ENCODE measurements at regions not wholly inside any gene's neighbourhood (a gene's known extent, or its start where the extent isn't known, plus 50 kb on each side); places are given as distances from the start of the nearest gene placed in this dataset.
"Not testable (repeated sequence)": the region's sequence is repeated elsewhere in the genome, so short reads cannot be mapped to it uniquely, and the experiment has no call there.

DNA sequence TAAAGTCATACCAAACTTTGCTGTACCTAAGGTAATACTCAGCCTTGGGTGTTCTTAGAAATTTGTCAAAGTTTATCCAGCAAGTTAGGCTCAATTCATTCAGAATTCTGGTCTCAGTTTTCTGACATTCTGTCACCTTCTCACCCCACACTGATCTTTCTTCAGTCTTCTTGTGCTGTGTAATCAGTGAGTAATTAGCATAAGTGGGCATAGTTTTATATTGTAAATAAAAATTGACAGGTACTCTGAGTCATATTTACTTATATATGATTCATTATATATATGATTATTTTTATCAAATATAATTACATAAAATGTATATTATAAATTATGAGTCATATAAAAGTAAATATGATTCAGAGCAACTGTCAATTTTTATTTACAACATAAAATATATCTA, 170.9 kb upstream of the MAGI2 start:
- no peak for DNase-seq (ENCODE audit: low read depth)

DNA sequence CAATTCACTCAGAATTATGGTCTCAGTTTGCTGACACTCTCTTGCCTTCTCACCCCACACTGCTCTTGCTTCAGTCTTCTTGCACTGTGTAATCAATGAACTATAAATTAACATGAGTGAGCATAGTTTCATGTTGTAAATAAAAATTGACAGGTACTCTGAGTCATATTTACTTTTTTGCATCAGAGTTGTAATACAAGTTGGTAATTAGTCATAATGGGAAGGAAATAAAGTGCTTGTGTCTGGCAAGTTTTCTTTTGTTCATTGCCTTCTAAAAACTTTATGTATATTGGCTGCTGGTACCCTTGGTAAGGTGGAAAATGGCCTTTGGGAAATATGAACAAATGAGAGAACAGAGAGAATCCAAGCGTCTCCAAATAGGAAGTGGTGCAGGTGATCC, 169.3 kb upstream of the MAGI2 start:
- no peak for DNase-seq (ENCODE audit: low read depth)

DNA sequence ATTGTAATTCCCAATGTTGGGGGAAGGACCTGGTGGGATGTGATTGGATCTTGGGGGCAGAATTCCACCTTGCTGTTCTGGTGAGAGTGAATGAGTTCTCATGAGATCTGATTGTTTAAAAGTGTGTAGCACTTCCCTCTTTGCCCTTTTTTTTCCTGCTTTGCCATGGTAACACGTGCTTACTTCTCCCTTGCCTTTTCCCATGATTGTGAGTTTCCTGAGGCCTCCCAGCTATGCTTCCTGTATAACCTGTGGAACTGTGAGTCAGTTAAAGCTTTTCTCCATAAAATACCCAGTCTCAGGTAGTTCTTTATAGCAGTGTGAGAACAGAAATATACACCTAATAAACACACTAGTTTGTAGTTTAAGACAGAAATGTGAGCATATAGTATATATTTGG, 166.8 kb upstream of the MAGI2 start:
- DNase-seq (ENCODE audit: low read depth): no peak

DNA sequence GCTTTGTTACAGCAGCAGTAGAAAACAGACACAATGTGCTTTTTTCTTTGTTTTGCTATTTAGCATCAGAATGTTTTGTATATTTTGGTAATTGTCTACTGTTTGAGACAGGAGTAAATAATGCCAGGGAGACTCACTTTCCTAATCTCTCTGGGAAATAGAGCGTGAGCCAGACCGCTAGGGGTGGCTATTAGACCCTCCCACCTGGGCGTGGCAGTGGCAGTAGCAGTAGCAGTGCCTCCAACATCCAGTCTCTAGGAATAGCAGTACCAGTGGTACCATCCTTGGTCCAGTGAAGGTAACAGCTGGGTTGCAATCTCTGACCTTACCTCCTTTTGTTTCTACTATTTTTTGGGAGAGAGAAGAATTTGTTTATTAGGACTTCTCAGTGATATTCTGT, 165.7 kb upstream of the MAGI2 start:
- DNase-seq (ENCODE audit: low read depth): no peak

DNA sequence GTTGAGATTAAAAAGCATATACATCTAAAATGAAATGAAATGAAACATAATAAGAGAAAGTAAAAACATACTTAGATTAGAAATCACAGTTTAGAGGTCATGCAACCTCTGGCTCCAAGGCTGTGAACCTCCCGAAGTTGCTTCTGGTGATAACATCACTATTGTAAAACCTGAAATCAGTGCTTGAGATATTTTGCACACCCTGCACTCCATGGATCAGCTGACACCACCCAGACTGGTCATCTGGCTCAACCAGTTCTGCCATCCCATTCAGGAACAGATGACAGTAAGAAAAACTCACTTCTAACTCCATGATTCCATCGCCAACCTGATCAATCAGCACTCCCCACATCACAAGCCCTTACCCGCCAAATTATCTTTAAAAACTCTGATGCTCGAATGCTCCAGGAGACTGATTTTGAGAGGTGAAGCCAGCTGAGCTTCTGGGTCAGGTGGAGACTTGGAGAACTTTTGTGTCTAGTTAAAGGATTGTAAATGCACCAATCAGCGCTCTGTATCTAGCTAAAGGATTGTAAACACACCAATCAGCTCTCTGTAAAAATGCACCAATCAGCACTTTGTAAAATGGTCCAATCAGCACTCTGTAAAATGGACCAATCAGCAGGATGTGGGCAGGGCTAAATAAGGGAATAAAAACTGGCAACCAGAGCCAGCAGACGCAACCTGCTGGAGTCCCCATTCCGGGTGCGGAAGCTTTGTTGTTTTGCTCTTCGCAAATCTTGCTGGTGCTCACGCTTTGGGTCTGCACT, 162.6 kb upstream of the MAGI2 start:
- DNase-seq (ENCODE audit: low read depth): no peak

DNA sequence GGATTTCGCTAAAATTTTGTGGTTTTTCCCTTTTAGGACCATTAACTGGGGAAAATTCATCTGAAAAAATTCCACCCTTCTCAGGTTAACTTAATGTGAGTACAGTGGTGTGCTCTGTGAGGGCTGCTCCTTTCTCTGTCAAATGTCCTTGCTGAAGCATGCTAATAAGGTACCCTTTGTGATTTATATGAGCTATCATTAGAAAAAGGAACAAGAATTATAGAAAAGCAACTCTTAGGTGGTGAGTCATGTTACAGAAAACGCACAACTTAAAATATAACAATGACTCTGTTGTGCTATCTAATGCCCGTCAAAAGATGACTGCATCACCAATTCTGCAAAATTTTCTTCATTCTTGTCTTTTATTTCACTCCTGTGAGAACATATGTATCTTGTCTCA, 162.0 kb upstream of the MAGI2 start:
- DNase-seq (ENCODE audit: low read depth): no peak

DNA sequence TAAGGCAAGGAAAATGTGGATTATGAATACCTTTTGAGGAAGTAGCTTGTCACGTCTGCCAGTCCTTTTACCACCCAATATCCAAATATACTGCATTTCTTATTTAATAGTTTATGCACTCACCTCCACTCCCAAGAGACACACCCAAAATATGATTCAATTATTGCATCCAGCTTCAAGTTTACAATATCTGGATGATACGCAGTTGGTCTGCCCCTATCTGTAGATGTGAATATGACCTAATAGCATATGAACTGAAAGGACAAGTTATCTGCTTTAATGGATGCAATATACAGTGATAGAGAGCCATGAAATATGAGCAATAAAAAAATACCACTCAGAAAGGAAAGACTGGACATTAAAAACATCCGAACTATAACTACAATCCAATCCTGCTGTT, 159.4 kb upstream of the MAGI2 start:
- no peak for DNase-seq (ENCODE audit: low read depth)

DNA sequence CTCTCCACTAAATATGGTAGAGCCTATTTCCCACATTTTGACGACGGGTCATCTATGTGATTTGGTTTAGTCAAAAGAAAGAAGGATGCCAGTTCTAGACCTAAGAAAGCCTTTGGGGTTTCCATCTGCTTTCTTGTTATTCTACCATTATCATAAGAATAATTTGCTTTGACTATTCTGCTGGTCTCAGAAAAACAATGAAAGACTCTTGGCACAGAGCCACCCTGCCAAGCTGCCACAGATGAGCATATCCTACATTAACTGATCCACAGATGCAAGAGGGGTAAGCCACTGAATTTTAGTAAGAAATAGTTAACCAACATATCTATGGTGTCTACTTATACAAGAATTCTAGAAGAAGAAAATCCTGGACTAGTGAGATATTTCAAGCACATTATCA, 158.6 kb upstream of the MAGI2 start:
- no peak for DNase-seq (ENCODE audit: low read depth)

DNA sequence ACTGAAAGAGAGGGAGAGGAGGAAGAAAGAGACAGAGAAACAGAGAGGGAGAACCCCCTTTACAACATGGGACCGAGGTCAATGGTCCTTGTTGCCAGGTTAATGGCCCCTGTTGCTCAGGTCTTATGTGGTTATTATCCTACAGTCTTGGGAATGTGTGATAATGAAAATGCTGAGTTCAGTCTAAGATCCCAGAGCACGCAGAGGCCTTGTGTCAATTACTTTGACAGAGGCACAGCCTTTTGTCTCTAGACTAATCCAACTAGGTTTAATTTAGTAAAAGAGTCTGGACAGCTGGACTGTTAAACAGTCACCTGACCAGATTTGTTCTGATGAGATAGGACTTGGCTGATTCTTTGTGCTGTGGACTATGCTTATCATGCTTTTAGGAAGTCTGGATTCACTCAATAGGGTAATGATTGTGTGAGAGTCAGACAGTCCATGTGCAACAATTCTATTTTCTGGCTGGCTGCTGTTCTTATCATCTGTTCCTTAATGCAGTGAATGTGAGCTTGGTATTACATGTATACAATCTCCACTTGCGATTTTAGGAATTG, 157.4 kb upstream of the MAGI2 start:
- DNase-seq (ENCODE audit: low read depth): no peak

DNA sequence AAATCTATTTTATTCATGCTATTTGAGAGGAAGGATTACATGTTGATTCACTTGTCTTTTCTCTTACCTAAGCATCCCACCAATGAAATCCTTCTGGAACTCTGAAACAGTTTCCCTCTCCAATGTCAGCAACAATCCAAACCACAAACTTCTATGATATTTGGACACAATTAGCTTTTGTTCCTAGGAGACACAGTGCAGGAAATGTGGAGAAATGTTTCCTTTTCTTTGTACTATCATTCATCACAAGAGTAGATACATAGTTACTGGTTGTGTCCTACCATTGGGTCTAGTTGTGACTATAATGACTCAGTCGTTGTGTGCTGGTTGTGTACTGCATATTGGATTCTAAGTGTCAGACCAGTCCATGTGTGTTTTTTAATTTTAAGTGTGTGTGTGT, 156.8 kb upstream of the MAGI2 start:
- no peak for DNase-seq (ENCODE audit: low read depth)

DNA sequence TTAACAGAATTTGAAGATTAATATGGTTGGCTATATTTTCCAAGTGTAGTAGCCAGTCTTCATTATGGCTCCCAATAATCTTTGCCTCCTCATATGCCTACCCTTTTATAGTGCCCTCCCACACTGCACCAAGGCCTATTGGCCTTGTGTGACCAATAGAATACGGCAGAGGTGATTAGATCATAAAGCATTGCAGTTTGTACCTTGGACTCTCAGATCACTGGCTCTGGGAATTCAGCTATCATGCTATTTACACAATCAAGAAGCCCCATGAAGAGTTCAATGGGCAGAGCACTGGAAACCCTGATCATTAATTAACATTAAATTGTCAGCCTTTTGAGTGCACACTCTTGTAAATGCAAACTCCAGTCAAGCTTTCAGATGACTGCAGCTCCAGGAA, 154.5 kb upstream of the MAGI2 start:
- DNase-seq (ENCODE audit: low read depth): no peak

DNA sequence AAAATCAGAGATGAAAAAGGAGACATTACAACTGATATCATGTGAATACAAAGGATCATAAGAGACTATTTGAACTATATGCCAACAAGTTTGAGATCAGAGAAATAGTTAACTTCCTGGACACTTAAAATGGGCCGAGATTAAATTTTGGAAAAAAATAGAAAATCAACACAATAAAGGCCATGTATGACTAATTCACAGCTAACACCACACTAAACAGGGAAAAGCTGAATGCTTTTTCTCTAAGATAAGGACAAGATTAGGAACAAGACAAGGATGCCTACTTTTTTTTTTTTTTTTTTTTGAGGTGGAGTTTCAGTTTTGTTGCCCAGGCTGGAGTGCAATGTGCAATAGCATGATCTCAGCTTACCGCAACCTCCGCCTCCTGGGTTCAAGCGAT, 151.4 kb upstream of the MAGI2 start:
- DNase-seq (ENCODE audit: low read depth): no peak

DNA sequence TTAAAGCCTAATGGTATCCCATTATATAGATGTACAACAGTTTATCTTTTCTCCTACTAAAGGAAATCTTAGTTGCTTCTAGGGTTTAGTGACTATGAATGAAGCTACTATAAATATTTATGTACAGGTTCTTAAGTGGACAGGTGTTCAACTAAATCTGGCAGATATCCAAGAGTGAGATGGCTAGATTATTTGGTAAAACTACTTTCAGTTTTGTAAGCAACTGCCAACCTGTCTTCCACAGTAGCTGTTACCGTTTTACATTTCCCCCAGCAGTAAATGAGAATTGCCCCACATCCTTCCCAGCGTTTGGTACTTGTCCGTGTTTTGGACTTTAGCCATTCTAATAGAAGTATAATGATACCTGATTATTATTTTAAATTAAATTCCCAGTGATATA, 144.9 kb upstream of the MAGI2 start:
- no peak for DNase-seq (ENCODE audit: low read depth)

DNA sequence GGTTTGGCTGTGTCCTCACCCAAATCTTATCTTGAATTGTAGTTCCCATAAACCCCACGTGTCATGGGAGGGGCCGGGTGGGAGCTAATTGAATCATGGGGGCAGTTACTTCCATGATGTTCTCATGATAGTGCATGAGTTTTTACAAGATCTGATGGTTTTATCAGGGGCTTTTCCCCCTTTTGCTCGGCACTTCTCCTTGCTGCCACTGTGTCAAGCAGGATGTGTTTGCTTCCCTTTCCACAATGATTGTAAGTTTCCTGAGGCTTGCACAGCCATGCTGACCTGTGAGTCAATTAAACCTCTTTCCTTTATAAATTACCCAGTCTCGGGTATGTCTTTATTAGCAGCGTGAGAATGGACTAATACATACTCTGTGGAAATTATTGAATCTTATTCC, 141.2 kb upstream of the MAGI2 start:
- not testable (repeated sequence) for DNase-seq (ENCODE audit: low read depth)

DNA sequence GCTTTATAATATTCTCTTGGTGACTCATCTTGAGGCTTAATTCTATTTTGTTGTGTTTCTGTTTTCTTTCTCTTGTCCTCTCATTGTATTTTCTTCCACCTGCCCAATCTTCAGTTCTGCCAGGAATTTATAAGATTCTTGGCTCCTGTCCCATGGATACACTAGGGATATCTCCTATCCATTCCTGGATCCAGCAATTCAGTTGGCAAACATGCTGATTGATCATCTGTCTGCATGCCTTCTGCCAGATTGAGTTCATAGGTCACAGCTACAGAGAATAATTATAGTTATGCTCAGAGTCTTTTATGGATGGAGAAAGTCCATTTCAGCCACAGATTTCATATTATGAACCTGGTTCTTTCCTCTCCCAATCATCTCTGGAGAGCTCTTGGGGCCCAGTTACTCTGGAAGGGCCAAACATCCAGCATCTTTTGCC, 140.4 kb upstream of the MAGI2 start:
- no peak for DNase-seq (ENCODE audit: low read depth)

DNA sequence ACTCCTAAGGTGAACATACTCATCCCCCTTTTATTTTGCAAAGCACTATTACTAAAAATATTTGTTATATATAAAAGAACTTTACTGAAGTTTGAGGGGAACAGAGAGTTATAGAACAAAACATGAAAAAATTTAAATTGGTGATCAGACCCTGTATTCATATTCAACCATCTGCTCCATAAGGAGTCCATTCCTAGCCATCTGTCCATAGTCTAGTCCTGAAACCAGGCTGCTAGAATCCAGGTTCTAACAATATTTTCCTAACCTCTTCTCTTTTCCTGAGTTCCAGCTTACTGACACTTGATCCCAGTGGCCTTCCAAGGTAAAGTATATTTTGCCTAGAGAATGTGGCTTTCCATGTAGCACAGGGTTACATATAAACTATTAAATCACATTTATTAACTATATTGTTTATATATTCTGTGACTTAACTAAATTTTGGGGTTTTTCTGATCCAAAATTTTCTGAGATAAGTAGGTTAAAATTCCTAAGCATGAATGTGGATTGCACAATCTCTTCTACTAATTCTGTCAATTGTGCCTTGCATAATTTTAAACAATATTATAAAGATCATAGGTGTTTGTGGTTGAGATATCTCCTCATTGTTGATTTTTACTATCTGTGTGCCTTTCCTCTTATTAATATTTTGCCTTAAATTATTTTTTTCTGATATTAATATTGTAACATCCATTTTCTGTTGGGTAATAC, 137.6 kb upstream of the MAGI2 start:
- DNase-seq (ENCODE audit: low read depth): no peak

DNA sequence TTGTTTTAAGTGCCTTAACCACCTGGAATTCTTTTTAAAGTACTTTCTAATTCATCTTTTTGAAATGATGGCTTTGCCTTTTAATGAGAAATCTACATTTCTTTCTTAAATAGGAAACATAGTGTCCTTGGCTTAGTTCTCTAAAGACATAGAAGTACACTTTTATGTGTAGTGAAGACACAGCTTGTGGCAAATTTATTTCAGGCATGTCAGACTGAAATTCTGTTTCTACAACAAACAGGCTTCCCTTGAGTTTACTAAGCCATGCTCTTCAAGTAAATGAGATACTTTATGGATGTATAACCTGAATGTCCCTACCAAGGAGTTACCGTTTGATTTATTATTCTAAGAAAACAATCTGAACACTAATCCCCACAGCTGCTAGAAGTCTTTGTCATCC, 136.9 kb upstream of the MAGI2 start:
- DNase-seq (ENCODE audit: low read depth): no peak

DNA sequence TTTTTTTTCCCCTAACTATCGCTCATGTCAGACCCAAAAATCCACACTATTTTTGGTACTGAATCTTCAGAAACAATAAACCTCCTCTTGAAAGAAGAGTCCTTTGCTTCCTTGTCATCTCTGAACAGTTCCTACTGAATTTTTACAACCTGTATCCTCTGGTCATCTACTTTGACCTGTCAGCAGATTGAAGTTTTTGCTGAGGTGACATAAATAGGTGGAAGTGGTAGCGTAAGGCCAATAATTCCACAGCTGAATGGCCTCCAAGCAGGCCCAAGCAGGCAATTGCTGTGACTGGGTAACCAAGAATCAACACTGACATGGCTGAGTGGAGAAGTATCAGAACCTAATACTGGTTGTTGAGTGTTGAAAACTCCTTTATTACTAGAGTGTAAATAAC, 117.4 kb upstream of the MAGI2 start:
- DNase-seq (ENCODE audit: low read depth): no peak

DNA sequence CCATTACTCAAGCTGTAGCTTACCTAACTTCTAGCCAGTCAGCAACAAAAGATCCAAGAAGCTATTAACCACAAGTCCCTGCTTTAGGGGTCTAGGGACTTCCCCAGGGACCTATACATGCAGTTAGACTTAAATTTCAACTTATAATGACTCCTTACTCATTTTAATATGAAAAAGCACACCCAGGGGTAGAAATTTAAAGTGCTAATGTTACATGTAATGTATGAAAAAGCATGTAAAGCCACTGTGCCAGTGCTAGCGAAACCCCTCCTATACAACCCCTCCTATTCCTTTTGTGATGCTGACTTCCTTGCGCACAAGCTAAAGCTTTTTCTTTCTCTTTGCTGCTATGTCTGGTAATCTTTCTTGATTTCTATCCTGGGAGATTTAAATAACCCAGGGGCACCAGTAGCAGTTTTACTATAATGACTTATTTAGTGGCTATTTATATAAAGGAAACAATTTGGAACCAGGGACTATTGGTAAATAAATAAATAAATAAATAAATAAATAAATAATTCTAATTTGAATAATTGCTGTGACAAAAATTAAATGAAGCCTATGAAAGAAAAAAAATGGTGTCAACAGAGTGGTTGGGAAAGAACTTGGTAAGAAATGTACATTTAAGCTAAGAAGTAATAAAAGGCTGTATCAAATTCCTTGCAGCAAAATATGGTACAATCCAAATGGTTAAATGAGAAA, 110.5 kb upstream of the MAGI2 start:
- DNase-seq (ENCODE audit: low read depth): no peak

DNA sequence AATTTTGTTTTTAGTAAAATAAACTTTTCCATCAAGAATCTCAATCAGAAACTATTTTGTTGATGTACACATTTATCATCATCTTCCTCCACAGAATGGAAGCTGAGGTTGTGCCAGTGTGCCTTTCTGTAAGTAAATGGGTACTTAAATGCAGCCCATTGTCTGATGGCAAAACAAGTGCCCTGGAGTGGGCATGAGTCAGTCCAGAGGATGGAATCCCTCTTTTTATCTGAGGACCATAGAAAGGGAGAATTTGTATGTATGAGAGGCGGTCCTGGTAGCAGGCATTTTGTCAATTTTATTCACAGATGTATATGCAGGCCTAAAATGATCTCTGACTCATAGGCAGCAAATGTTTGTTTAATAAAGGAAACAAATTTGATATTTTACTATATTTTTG, 102.1 kb upstream of the MAGI2 start:
- no peak for DNase-seq (ENCODE audit: low read depth)

DNA sequence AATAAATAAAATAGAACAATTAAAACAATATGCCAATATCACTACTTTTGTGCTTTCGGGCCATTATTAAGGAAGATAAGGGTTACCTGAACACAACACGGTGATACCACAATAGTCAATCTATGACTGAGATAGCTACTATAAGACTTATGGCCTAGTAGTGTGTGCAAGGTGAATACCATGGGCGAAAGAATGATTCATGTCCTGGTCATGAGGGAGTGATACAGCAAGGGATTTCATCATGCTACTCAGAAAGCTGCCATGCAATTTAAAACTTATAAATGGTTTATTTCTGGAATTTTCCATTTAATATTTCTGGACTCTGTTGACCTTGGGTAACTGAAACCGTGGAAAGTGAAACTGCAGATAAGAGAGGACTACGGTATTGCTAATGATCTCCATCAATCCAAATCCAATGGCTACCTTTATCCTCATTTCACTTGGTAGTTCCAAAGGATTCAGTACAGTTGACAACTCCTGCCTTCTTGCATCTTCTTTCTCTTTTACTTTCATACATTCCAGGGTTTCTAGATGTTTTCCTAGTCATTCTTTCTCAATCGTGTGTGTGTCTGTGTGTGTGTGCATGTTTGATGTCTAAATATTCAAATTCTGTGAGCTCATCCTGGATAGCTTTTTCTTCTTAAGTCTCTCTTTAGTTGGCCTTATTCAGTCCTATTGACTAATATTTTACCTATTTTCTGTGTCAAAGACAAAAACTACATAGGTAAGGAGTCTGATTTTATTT, 100.5 kb upstream of the MAGI2 start:
- no peak for DNase-seq (ENCODE audit: low read depth)

DNA sequence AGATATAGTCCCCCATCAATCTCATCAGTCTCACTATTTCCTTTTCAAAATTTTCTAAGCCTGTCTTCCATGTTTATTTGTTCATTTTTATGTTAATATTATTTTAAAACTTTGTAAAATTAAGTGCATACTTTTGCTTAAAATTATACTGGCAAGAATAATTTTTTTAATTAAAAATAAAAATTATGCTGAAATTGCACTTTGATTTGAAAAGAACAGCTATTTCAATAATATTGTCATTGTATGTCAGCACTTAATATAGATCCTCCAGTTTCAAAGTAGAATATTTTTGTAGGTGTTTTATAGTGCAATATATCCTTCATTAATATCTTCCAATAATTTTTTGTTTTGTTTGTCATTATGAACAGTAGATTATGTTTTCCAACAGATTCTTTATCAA, 99.0 kb upstream of the MAGI2 start:
- DNase-seq (ENCODE audit: low read depth): no peak
